TTC549 (cell line): ENCODE measurements at regions not wholly inside any gene's neighbourhood (a gene's known extent, or its start where the extent isn't known, plus 50 kb on each side); places are given as distances from the start of the nearest gene placed in this dataset.
"Not testable (repeated sequence)": the region's sequence is repeated elsewhere in the genome, so short reads cannot be mapped to it uniquely, and the experiment has no call there.

ENCODE experiments used
- FAIRE-seq: peaks from 2 replicates; lab custom pipeline; 2012; peaks lifted over from hg19 to GRCh38; lab: Jason Lieb, UNC

- no peak for FAIRE-seq
Observed at GRCh38 chr1:222865718-222866117, 50.9 kb downstream of the DISP1 start.

GRCh38 chr1:222867316-222867715 lies 52.5 kb downstream of the DISP1 start:
- no peak for FAIRE-seq

- no peak for FAIRE-seq
Observed at GRCh38 chr1:222876182-222876581, 61.3 kb downstream of the DISP1 start.

- no peak for FAIRE-seq
Observed at GRCh38 chr1:222877854-222878253, 63.0 kb downstream of the DISP1 start.

- no peak for FAIRE-seq
Observed at GRCh38 chr1:222880587-222880986, 65.7 kb downstream of the DISP1 start.

GRCh38 chr1:222886194-222886854 lies 71.5 kb downstream of the DISP1 start:
- no peak for FAIRE-seq

- FAIRE-seq: no peak
Observed at GRCh38 chr1:222886878-222887351, 72.1 kb downstream of the DISP1 start.

GRCh38 chr1:222889440-222889839 lies 74.6 kb downstream of the DISP1 start:
- FAIRE-seq: no peak

- no peak for FAIRE-seq
Observed at GRCh38 chr1:222890716-222891115, 75.9 kb downstream of the DISP1 start.

- no peak for FAIRE-seq
Observed at GRCh38 chr1:222891578-222891977, 76.7 kb downstream of the DISP1 start.

- FAIRE-seq: no peak
Observed at GRCh38 chr1:222892137-222892769, 77.4 kb downstream of the DISP1 start.

- no peak for FAIRE-seq
Observed at GRCh38 chr1:222893255-222893654, 78.4 kb downstream of the DISP1 start.

GRCh38 chr1:222894331-222894730 lies 79.5 kb downstream of the DISP1 start:
- FAIRE-seq: no peak

GRCh38 chr1:222896630-222897526 lies 82.0 kb downstream of the DISP1 start:
- no peak for FAIRE-seq

- peak; percentile 87 for FAIRE-seq
Observed at GRCh38 chr1:222897527-222898190, 82.8 kb downstream of the DISP1 start.

GRCh38 chr1:222898191-222898527 lies 83.3 kb downstream of the DISP1 start:
- no peak for FAIRE-seq

- FAIRE-seq: no peak
Observed at GRCh38 chr1:222899471-222899870, 84.6 kb downstream of the DISP1 start.

- FAIRE-seq: peak; percentile 87
Observed at GRCh38 chr1:222904451-222904850, 89.6 kb downstream of the DISP1 start.

GRCh38 chr1:222905151-222905550 lies 90.3 kb downstream of the DISP1 start:
- FAIRE-seq: no peak

- FAIRE-seq: not testable (repeated sequence)
Observed at GRCh38 chr1:222906271-222906739, 91.5 kb downstream of the DISP1 start.

GRCh38 chr1:222909586-222909985 lies 94.7 kb downstream of the DISP1 start:
- no peak for FAIRE-seq

GRCh38 chr1:222910699-222911098 lies 95.9 kb downstream of the DISP1 start:
- no peak for FAIRE-seq
